ENCODE measurements at regions not wholly inside any gene's neighbourhood (a gene's known extent, or its start where the extent isn't known, plus 50 kb on each side); places are given as distances from the start of the nearest gene placed in this dataset.

- no peak for TF ChIP-seq CTCF (conservative IDR thresholded peaks at IDR 0.05 in 1 of 2, IDR thresholded peaks at IDR 0.05 in 1 of 2; ENCODE audit: extremely low read depth in 1 of 2, insufficient read depth in 1 of 2, low read depth in 1 of 2, low read length in 2 of 2)
- TF ChIP-seq EZH2 (IDR thresholded peaks at IDR 0.05; ENCODE audit: borderline replicate concordance, low read length) = no peak
Measured at GRCh38 chr3:94968519-94968918, 905.7 kb downstream of the NSUN3 start.

Measured in mammary epithelial cell (primary cell).